Erythroblast (primary cell): ENCODE measurements at regions not wholly inside any gene's neighbourhood (a gene's known extent, or its start where the extent isn't known, plus 50 kb on each side); places are given as distances from the start of the nearest gene placed in this dataset.

ENCODE experiments used
- GATA1 ChIP-seq: IDR thresholded peaks from 2 replicates; pipeline ENCODE4 v1.6.1; 2011; ENCODE audit warnings: low read depth, mild to moderate bottlenecking, control low read depth, low read length, moderate library complexity
- POLR2A ChIP-seq: IDR thresholded peaks from 2 replicates; pipeline ENCODE4 v1.6.1; 2011; ENCODE audit warnings: mild to moderate bottlenecking, low read length

- TF ChIP-seq POLR2A (no peak), GATA1 (no peak)
Observed at GRCh38 chr13:109897988-109898624, 111.7 kb upstream of the IRS2 start.
